HG02623 (cell line): ENCODE measurements at regions not wholly inside any gene's neighbourhood (a gene's known extent, or its start where the extent isn't known, plus 50 kb on each side); places are given as distances from the start of the nearest gene placed in this dataset.

Experiments used
- ATAC-seq: cut with Tn5 transposase; IDR thresholded peaks from one replicate; pipeline ENCODE4 v1.9.1; 2021; ENCODE audit warnings: moderate library complexity; ENCODE audit not compliant: unreplicated experiment

- ATAC-seq, result no peak
Observed at GRCh38 chr13:75231235-75231634, 250.7 kb downstream of the TBC1D4 start.

GRCh38 chr13:75226733-75227435, 255.1 kb downstream of the TBC1D4 start:
- ATAC-seq, result no peak

GRCh38 chr13:75226092-75226491, 255.9 kb downstream of the TBC1D4 start:
- no peak for ATAC-seq

- no peak for ATAC-seq
Observed at GRCh38 chr13:75225288-75226032, 256.5 kb downstream of the TBC1D4 start.

GRCh38 chr13:75224053-75224742, 257.8 kb downstream of the TBC1D4 start:
- no peak for ATAC-seq

- ATAC-seq, result no peak
Observed at GRCh38 chr13:75222031-75222430, 259.9 kb downstream of the TBC1D4 start.

- ATAC-seq, result no peak
Observed at GRCh38 chr13:75220861-75221260, 261.1 kb downstream of the TBC1D4 start.

GRCh38 chr13:75220238-75220542, 261.8 kb downstream of the TBC1D4 start:
- no peak for ATAC-seq

GRCh38 chr13:75219479-75220237, 262.3 kb downstream of the TBC1D4 start:
- ATAC-seq, result peak; percentile 98

GRCh38 chr13:75217949-75218348, 264.0 kb downstream of the TBC1D4 start:
- ATAC-seq, result no peak

GRCh38 chr13:75216038-75216437, 265.9 kb downstream of the TBC1D4 start:
- ATAC-seq, result no peak

- ATAC-seq, result no peak
Observed at GRCh38 chr13:75214846-75215245, 267.1 kb downstream of the TBC1D4 start.

- no peak for ATAC-seq
Observed at GRCh38 chr13:75202981-75203380, 279.0 kb downstream of the TBC1D4 start.

- ATAC-seq, result no peak
Observed at GRCh38 chr13:75197803-75198202, 284.2 kb downstream of the TBC1D4 start.

- no peak for ATAC-seq
Observed at GRCh38 chr13:75196147-75196837, 285.7 kb downstream of the TBC1D4 start.

GRCh38 chr13:75195495-75196146, 286.3 kb downstream of the TBC1D4 start:
- no peak for ATAC-seq

- no peak for ATAC-seq
Observed at GRCh38 chr13:75194717-75195462, 287.1 kb downstream of the TBC1D4 start.

- ATAC-seq, result no peak
Observed at GRCh38 chr13:75186379-75186778, 295.6 kb downstream of the TBC1D4 start.

GRCh38 chr13:75181906-75182305, 300.1 kb downstream of the TBC1D4 start:
- ATAC-seq, result no peak
